ENCODE measurements at regions not wholly inside any gene's neighbourhood (a gene's known extent, or its start where the extent isn't known, plus 50 kb on each side); places are given as distances from the start of the nearest gene placed in this dataset.

GRCh38 chr3:3503411-3503810 is 295.8 kb upstream of the LRRN1 start:
- H3K36me3 ChIP-seq (ENCODE audit: control insufficient read depth in 4 of 4, insufficient read depth in 4 of 4, low read length in 4 of 4): no peaks in the 10 kb centered on the region
- 79 to 84% methylated on average over 4 of the region's 4 CpGs for WGBS, 2 donors
- no peak overlapping the region for H3K4me3 ChIP-seq
- ATAC-seq (ENCODE audit: insufficient read depth, low FRiP score) (no peak), DNase-seq (peak; percentile 58 to 77 (median 76))
- no peak overlapping the region for H3K9ac ChIP-seq (ENCODE audit: insufficient read depth in 1 of 2, low read length in 2 of 2)
- H3K9me3 ChIP-seq (ENCODE audit: control insufficient read depth in 4 of 4, insufficient read depth in 3 of 4, low read length in 3 of 4): no peaks in the 10 kb centered on the region
- no peak for TF ChIP-seq CTCF (IDR thresholded peaks at IDR 0.05; ENCODE audit: control extremely low read depth, extremely low read depth)
- peaks cover 0 to 3% (median 0%) of the 10 kb centered on the region in 5 donors for H3K4me1 ChIP-seq (ENCODE audit: control insufficient read depth in 5 of 5, insufficient read depth in 5 of 5, low read length in 5 of 5)
- no peak overlapping the region for H3K27ac ChIP-seq (ENCODE audit: low read depth in 1 of 2, low read length in 1 of 2)
- H3K27me3 ChIP-seq (ENCODE audit: control insufficient read depth in 3 of 3, insufficient read depth in 3 of 3, low read length in 2 of 3): no peaks in the 10 kb centered on the region

- Histone ChIP-seq H3K27ac (ENCODE audit: low read depth in 1 of 2, low read length in 1 of 2) (no peak overlapping the region), H3K9me3 (ENCODE audit: control insufficient read depth in 4 of 4, insufficient read depth in 3 of 4, low read length in 3 of 4) (no peaks in the 10 kb centered on the region), H3K27me3 (ENCODE audit: control insufficient read depth in 3 of 3, insufficient read depth in 3 of 3, low read length in 2 of 3) (no peaks in the 10 kb centered on the region), H3K9ac (ENCODE audit: insufficient read depth in 1 of 2, low read length in 2 of 2) (no peak overlapping the region), H3K36me3 (ENCODE audit: control insufficient read depth in 4 of 4, insufficient read depth in 4 of 4, low read length in 4 of 4) (no peaks in the 10 kb centered on the region), H3K4me1 (ENCODE audit: control insufficient read depth in 5 of 5, insufficient read depth in 5 of 5, low read length in 5 of 5) (peaks cover 0 to 3% (median 0%) of the 10 kb centered on the region in 5 donors), H3K4me3 (no peak overlapping the region)
- DNase-seq: no peak
- TF ChIP-seq CTCF (IDR thresholded peaks at IDR 0.05; ENCODE audit: control extremely low read depth, extremely low read depth): no peak
- ATAC-seq (ENCODE audit: insufficient read depth, low FRiP score): no peak
- WGBS, 2 donors: 90 to 91% methylated on average over 6 of the region's 6 CpGs
Observed at GRCh38 chr3:3499987-3500386, 299.2 kb upstream of the LRRN1 start.

- no peak for DNase-seq
- Histone ChIP-seq H3K36me3 (ENCODE audit: control insufficient read depth in 4 of 4, insufficient read depth in 4 of 4, low read length in 4 of 4) (no peaks in the 10 kb centered on the region), H3K9ac (ENCODE audit: insufficient read depth in 1 of 2, low read length in 2 of 2) (no peak overlapping the region), H3K27ac (ENCODE audit: low read depth in 1 of 2, low read length in 1 of 2) (no peak overlapping the region), H3K9me3 (ENCODE audit: control insufficient read depth in 4 of 4, insufficient read depth in 3 of 4, low read length in 3 of 4) (no peaks in the 10 kb centered on the region), H3K4me1 (ENCODE audit: control insufficient read depth in 5 of 5, insufficient read depth in 5 of 5, low read length in 5 of 5) (peaks cover 0 to 3% (median 0%) of the 10 kb centered on the region in 5 donors), H3K27me3 (ENCODE audit: control insufficient read depth in 3 of 3, insufficient read depth in 3 of 3, low read length in 2 of 3) (no peaks in the 10 kb centered on the region), H3K4me3 (no peak overlapping the region)
- no peak for ATAC-seq (ENCODE audit: insufficient read depth, low FRiP score)
- no peak for TF ChIP-seq CTCF (IDR thresholded peaks at IDR 0.05; ENCODE audit: control extremely low read depth, extremely low read depth)
- WGBS, 2 donors: 93 to 97% methylated on average over 1 of the region's 1 CpG
Observed at GRCh38 chr3:3499012-3499562, 300.1 kb upstream of the LRRN1 start.

- ATAC-seq (ENCODE audit: insufficient read depth, low FRiP score) (no peak), DNase-seq (no peak)
- no peak overlapping the region for H3K9ac ChIP-seq (ENCODE audit: insufficient read depth in 1 of 2, low read length in 2 of 2)
- TF ChIP-seq CTCF (IDR thresholded peaks at IDR 0.05; ENCODE audit: control extremely low read depth, extremely low read depth): no peak
- H3K9me3 ChIP-seq (ENCODE audit: control insufficient read depth in 4 of 4, insufficient read depth in 3 of 4, low read length in 3 of 4): peaks cover 0 to 3% (median 2%) of the 10 kb centered on the region in 4 donors
- no peak overlapping the region for H3K4me3 ChIP-seq
- no peaks in the 10 kb centered on the region for H3K27me3 ChIP-seq (ENCODE audit: control insufficient read depth in 3 of 3, insufficient read depth in 3 of 3, low read length in 2 of 3)
- H3K4me1 ChIP-seq (ENCODE audit: control insufficient read depth in 5 of 5, insufficient read depth in 5 of 5, low read length in 5 of 5): no peaks in the 10 kb centered on the region
- no peaks in the 10 kb centered on the region for H3K36me3 ChIP-seq (ENCODE audit: control insufficient read depth in 4 of 4, insufficient read depth in 4 of 4, low read length in 4 of 4)
- no peak overlapping the region for H3K27ac ChIP-seq (ENCODE audit: low read depth in 1 of 2, low read length in 1 of 2)
Observed at GRCh38 chr3:3495611-3496010, 303.6 kb upstream of the LRRN1 start.

Data from lung (tissue), 11 donors.